Endothelial cell (in vitro differentiated cells): ENCODE measurements at regions not wholly inside any gene's neighbourhood (a gene's known extent, or its start where the extent isn't known, plus 50 kb on each side); places are given as distances from the start of the nearest gene placed in this dataset.

Experiments
- DNase-seq: peaks from one replicate; pipeline ENCODE4 v3.0.0; 2021; ENCODE audit warnings: low spot score
- H3K27ac Mint-ChIP-seq: one replicate; pipeline ENCODE4 v1.8.0; 2021; ENCODE audit warnings: mixed read lengths, inconsistent platforms; ENCODE audit not compliant: unreplicated experiment
- H3K27me3 Mint-ChIP-seq: one replicate; pipeline ENCODE4 v1.8.0; 2021; ENCODE audit warnings: mild to moderate bottlenecking, moderate library complexity, mixed read lengths, inconsistent platforms; ENCODE audit not compliant: unreplicated experiment
- H3K36me3 Mint-ChIP-seq: one replicate; pipeline ENCODE4 v1.8.0; 2021; ENCODE audit warnings: mild to moderate bottlenecking, low read depth, mixed read lengths, inconsistent platforms; ENCODE audit not compliant: unreplicated experiment
- H3K4me1 Mint-ChIP-seq: one replicate; pipeline ENCODE4 v1.8.0; 2021; ENCODE audit warnings: mild to moderate bottlenecking, mixed read lengths, inconsistent platforms; ENCODE audit not compliant: unreplicated experiment
- H3K4me3 Mint-ChIP-seq: one replicate; pipeline ENCODE4 v1.8.0; 2021; ENCODE audit warnings: mild to moderate bottlenecking, mixed read lengths, inconsistent platforms; ENCODE audit not compliant: unreplicated experiment
- H3K9me3 Mint-ChIP-seq: one replicate; pipeline ENCODE4 v1.8.0; 2021; ENCODE audit warnings: mixed read lengths, inconsistent platforms; ENCODE audit not compliant: unreplicated experiment
- TF ChIP-seq, protein P1 (sequence below): fragments of 200-600 bp; sonication (generic); IDR thresholded peaks from one replicate; pipeline ENCODE4 v1.5.0; 2021; ENCODE audit warnings: antibody characterized with exemption; ENCODE audit not compliant: unreplicated experiment

DNA sequence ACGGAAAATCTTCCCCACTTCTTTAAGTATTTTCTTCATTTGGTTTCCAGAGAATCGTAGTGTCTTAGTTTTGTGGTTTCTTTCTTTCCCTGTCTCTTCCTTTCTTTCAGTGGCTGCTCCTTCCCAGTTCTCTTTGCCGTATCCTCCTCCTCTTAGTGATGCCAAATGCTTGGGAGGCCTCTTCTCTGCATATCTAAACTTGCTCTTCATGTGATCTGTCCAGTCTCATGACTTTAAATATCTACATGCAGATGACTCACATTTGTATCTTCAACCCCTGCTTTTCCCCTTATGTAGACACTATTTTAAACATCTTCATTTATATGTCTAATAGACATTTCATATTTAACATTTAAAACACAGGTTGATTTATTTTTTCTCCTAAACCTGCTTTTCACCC, 149.2 kb downstream of the PTCSC3 start:
- TF ChIP-seq, protein P1, sequence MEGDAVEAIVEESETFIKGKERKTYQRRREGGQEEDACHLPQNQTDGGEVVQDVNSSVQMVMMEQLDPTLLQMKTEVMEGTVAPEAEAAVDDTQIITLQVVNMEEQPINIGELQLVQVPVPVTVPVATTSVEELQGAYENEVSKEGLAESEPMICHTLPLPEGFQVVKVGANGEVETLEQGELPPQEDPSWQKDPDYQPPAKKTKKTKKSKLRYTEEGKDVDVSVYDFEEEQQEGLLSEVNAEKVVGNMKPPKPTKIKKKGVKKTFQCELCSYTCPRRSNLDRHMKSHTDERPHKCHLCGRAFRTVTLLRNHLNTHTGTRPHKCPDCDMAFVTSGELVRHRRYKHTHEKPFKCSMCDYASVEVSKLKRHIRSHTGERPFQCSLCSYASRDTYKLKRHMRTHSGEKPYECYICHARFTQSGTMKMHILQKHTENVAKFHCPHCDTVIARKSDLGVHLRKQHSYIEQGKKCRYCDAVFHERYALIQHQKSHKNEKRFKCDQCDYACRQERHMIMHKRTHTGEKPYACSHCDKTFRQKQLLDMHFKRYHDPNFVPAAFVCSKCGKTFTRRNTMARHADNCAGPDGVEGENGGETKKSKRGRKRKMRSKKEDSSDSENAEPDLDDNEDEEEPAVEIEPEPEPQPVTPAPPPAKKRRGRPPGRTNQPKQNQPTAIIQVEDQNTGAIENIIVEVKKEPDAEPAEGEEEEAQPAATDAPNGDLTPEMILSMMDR: no peak
- no peak for DNase-seq
- no peaks in the 10 kb centered on the region for H3K36me3 Mint-ChIP-seq

GRCh38 chr14:36022765-36023410, 153.6 kb downstream of the PTCSC3 start:
- no peak overlapping the region for H3K27ac Mint-ChIP-seq
- H3K4me1 Mint-ChIP-seq: no peaks in the 10 kb centered on the region
- H3K27me3 Mint-ChIP-seq: no peaks in the 10 kb centered on the region
- TF ChIP-seq, protein P1: no peak
- DNase-seq: no peak
- no peaks in the 10 kb centered on the region for H3K9me3 Mint-ChIP-seq
- H3K36me3 Mint-ChIP-seq: no peaks in the 10 kb centered on the region
- no peak overlapping the region for H3K4me3 Mint-ChIP-seq

More for the DNA sequence above, 149.2 kb downstream of the PTCSC3 start:
- Mint-ChIP-seq H3K27ac (no peak overlapping the region), H3K9me3 (no peaks in the 10 kb centered on the region), H3K4me3 (no peak overlapping the region), H3K27me3 (no peaks in the 10 kb centered on the region), H3K4me1 (no peaks in the 10 kb centered on the region)

DNA sequence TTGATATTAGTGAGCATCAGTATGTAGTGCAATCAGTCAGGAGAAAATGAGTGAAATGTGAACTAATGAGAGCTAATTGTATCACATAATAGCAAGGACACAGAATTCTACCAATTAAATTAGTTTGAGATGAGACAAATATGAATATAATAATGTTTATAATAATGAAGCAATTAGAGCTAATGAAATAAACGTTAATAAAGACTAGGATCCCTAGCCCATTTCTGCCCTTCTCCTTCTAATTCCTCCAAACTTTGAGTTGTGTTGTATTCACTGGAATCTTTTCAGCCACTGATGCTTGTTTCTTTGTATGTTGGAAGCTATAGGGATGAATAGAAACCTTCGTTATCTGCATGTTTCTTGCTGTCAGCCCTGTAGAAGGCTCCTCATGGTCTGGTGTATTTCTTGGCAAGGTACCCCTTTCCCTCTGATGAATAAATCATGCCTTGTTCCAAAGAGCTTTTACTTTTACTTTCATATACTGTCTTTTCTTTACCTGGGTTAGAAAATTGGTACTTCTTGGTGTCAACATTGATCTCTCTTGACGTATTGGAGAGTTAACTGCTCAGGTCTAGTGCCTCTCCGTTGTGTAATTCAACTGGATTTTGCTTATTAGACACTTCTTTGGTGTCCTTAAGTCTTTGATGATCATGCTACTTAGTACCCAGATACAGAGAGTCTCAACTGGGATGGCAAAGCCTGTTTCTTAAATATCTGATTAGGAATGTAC, 154.8 kb downstream of the PTCSC3 start:
- H3K27ac Mint-ChIP-seq: no peak overlapping the region
- H3K4me1 Mint-ChIP-seq: no peaks in the 10 kb centered on the region
- H3K36me3 Mint-ChIP-seq: no peaks in the 10 kb centered on the region
- no peak overlapping the region for H3K4me3 Mint-ChIP-seq
- no peaks in the 10 kb centered on the region for H3K27me3 Mint-ChIP-seq
- no peaks in the 10 kb centered on the region for H3K9me3 Mint-ChIP-seq
- DNase-seq: no peak
- TF ChIP-seq, protein P1: no peak

DNA sequence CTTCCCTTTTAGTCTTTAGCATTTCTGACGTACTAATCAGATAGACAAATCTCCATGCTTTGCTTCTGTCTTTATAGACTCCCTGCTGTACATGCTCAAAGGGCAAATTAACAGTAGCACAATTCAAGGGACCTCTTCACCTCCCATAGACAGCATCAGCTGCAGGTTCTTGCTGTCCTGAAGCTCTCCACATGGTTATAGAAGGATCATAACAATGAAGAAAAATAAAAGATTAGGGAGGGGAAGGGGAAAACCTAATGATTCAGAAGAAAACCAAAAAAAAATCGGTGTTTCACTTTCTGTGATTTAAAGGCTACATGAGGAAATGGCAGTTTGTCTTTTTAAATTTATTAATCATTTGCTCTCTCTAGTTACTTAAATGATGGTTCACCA, 155.5 kb downstream of the PTCSC3 start:
- Mint-ChIP-seq H3K27ac (no peak overlapping the region), H3K9me3 (no peaks in the 10 kb centered on the region), H3K4me1 (no peaks in the 10 kb centered on the region), H3K36me3 (no peaks in the 10 kb centered on the region), H3K27me3 (no peaks in the 10 kb centered on the region), H3K4me3 (no peak overlapping the region)
- no peak for DNase-seq
- TF ChIP-seq, protein P1: no peak
